BLaER1 treated with 17β-estradiol and CSF1 and Interleukin-3, amounts not matched to agents 10 nM and 100 nM (cell line): ENCODE measurements at regions not wholly inside any gene's neighbourhood (a gene's known extent, or its start where the extent isn't known, plus 50 kb on each side); places are given as distances from the start of the nearest gene placed in this dataset.

ENCODE experiments used
- H3K27ac ChIP-seq, 11 experiments: shearing (Covaris generic); formaldehyde crosslinking; 2 replicates each; pipeline ENCODE4 v1.8.1; 2022
- H3K27me3 ChIP-seq, 11 experiments: shearing (Covaris generic); formaldehyde crosslinking; 2 replicates each; pipeline ENCODE4 v1.8.1; 2022
- H3K36me3 ChIP-seq, 11 experiments: shearing (Covaris generic); formaldehyde crosslinking; 2 replicates each; pipeline ENCODE4 v1.8.1; 2022
- H3K4me1 ChIP-seq, 10 experiments: shearing (Covaris generic); formaldehyde crosslinking; 2 replicates each; pipeline ENCODE4 v1.8.1; 2022
- H3K4me2 ChIP-seq, 11 experiments: shearing (Covaris generic); formaldehyde crosslinking; 2 replicates each; pipeline ENCODE4 v1.8.1; 2022
- H3K4me3 ChIP-seq, 10 experiments: shearing (Covaris generic); formaldehyde crosslinking; 2 replicates each; pipeline ENCODE4 v1.8.1; 2022
- H3K9ac ChIP-seq, 11 experiments: shearing (Covaris generic); formaldehyde crosslinking; 2 replicates each; pipeline ENCODE4 v1.8.1; 2022
- H3K9me3 ChIP-seq, 11 experiments: shearing (Covaris generic); formaldehyde crosslinking; replicated peaks in 1 of 11; 2 replicates each; pipeline ENCODE4 v1.8.1; 2022
- H4K20me1 ChIP-seq, 11 experiments: shearing (Covaris generic); formaldehyde crosslinking; 2 replicates each; pipeline ENCODE4 v1.8.1; 2022
- Cebpa-rat ChIP-seq, 11 experiments: shearing (Covaris generic); IDR thresholded peaks; 2 replicates each; pipeline ENCODE4 v1.8.1; 2022

- Histone ChIP-seq H4K20me1 (no peaks in the 10 kb centered on the region), H3K9me3 (peaks cover 4 to 11% (median 7%) of the 10 kb centered on the region in 11 experiments; a peak in 15 of 22 replicates), H3K9ac (peak overlapping the region in 5 of 11 experiments; percentile 1 to 44 (median 41); a peak in 5 of 22 replicates), H3K4me3 (peak overlapping the region; percentile 14 to 50 (median 32); a peak in 12 of 20 replicates), H3K27me3 (no peaks in the 10 kb centered on the region), H3K4me1 (peaks cover 0 to 22% (median 13%) of the 10 kb centered on the region in 10 experiments; a peak in 15 of 20 replicates), H3K36me3 (no peaks in the 10 kb centered on the region), H3K27ac (peak overlapping the region in 7 of 11 experiments; percentile 5 to 66 (median 46); a peak in 12 of 22 replicates), H3K4me2 (peak overlapping the region; percentile 38 to 73 (median 50); a peak in 19 of 22 replicates)
- TF ChIP-seq Cebpa-rat (IDR thresholded peaks at IDR 0.05), result no peak
Observed at GRCh38 chr5:27437594-27438200, 399.3 kb upstream of the CDH9 start.

GRCh38 chr5:27434335-27434734 is 395.9 kb upstream of the CDH9 start:
- Histone ChIP-seq H3K4me1 (peaks cover 0 to 22% (median 13%) of the 10 kb centered on the region in 10 experiments; a peak in 15 of 20 replicates), H3K4me3 (no peak overlapping the region), H4K20me1 (no peaks in the 10 kb centered on the region), H3K9ac (no peak overlapping the region), H3K27ac (no peak overlapping the region), H3K27me3 (no peaks in the 10 kb centered on the region), H3K4me2 (no peak overlapping the region), H3K36me3 (no peaks in the 10 kb centered on the region), H3K9me3 (peaks cover under 1 to 12% (median 3%) of the 10 kb centered on the region in 11 experiments; a peak in 16 of 22 replicates)
- TF ChIP-seq Cebpa-rat (IDR thresholded peaks at IDR 0.05), result no peak

GRCh38 chr5:27414099-27414498 is 375.7 kb upstream of the CDH9 start:
- H3K27ac ChIP-seq, result no peak overlapping the region
- H3K4me1 ChIP-seq, result no peaks in the 10 kb centered on the region
- H3K4me3 ChIP-seq, result no peak overlapping the region
- no peak for TF ChIP-seq Cebpa-rat (IDR thresholded peaks at IDR 0.05)
- no peaks in the 10 kb centered on the region for H3K27me3 ChIP-seq
- H3K36me3 ChIP-seq, result no peaks in the 10 kb centered on the region
- H3K4me2 ChIP-seq, result no peak overlapping the region
- no peaks in the 10 kb centered on the region; a peak in 1 of 22 replicates for H3K9me3 ChIP-seq
- no peaks in the 10 kb centered on the region for H4K20me1 ChIP-seq
- no peak overlapping the region for H3K9ac ChIP-seq

GRCh38 chr5:27412384-27412783 is 374.0 kb upstream of the CDH9 start:
- H4K20me1 ChIP-seq, result no peaks in the 10 kb centered on the region
- H3K9ac ChIP-seq, result no peak overlapping the region
- no peak overlapping the region for H3K27ac ChIP-seq
- H3K27me3 ChIP-seq, result no peaks in the 10 kb centered on the region
- no peak overlapping the region for H3K4me3 ChIP-seq
- H3K36me3 ChIP-seq, result no peaks in the 10 kb centered on the region
- H3K4me1 ChIP-seq, result no peaks in the 10 kb centered on the region
- H3K4me2 ChIP-seq, result no peak overlapping the region
- no peaks in the 10 kb centered on the region; a peak in 1 of 22 replicates for H3K9me3 ChIP-seq
- no peak for TF ChIP-seq Cebpa-rat (IDR thresholded peaks at IDR 0.05)

- no peak overlapping the region for H3K4me2 ChIP-seq
- TF ChIP-seq Cebpa-rat (IDR thresholded peaks at IDR 0.05), result no peak
- H3K36me3 ChIP-seq, result no peaks in the 10 kb centered on the region
Observed at GRCh38 chr5:27406020-27406419, 367.6 kb upstream of the CDH9 start.

GRCh38 chr5:27403243-27403882 is 365.0 kb upstream of the CDH9 start:
- no peak for TF ChIP-seq Cebpa-rat (IDR thresholded peaks at IDR 0.05)
- Histone ChIP-seq H3K4me2 (peak overlapping the region in 2 of 11 experiments; percentile 16 to 18; a peak in 1 of 22 replicates), H3K27me3 (no peaks in the 10 kb centered on the region), H3K27ac (no peak overlapping the region), H3K4me1 (peaks cover 0 to 4% (median 0%) of the 10 kb centered on the region in 10 experiments; a peak in 1 of 20 replicates), H3K4me3 (no peak overlapping the region), H3K36me3 (no peaks in the 10 kb centered on the region), H3K9me3 (no peaks in the 10 kb centered on the region), H4K20me1 (no peaks in the 10 kb centered on the region), H3K9ac (no peak overlapping the region)

More at GRCh38 chr5:27406020-27406419, 367.6 kb upstream of the CDH9 start:
- no peak overlapping the region for H3K9ac ChIP-seq
- no peaks in the 10 kb centered on the region for H3K27me3 ChIP-seq
- H3K27ac ChIP-seq, result no peak overlapping the region
- H4K20me1 ChIP-seq, result no peaks in the 10 kb centered on the region
- no peaks in the 10 kb centered on the region for H3K4me1 ChIP-seq
- no peak overlapping the region for H3K4me3 ChIP-seq
- no peaks in the 10 kb centered on the region for H3K9me3 ChIP-seq

- Histone ChIP-seq H3K36me3 (no peaks in the 10 kb centered on the region), H3K9ac (no peak overlapping the region), H3K4me2 (no peak overlapping the region), H4K20me1 (no peaks in the 10 kb centered on the region), H3K4me1 (peaks cover 0 to 4% (median 0%) of the 10 kb centered on the region in 10 experiments; a peak in 1 of 20 replicates), H3K9me3 (no peaks in the 10 kb centered on the region), H3K4me3 (no peak overlapping the region), H3K27me3 (no peaks in the 10 kb centered on the region), H3K27ac (no peak overlapping the region)
- no peak for TF ChIP-seq Cebpa-rat (IDR thresholded peaks at IDR 0.05)
Observed at GRCh38 chr5:27402828-27403227, 364.4 kb upstream of the CDH9 start.

- TF ChIP-seq Cebpa-rat (IDR thresholded peaks at IDR 0.05), result no peak
- H3K27ac ChIP-seq, result no peak overlapping the region
Observed at GRCh38 chr5:27396998-27397397, 358.6 kb upstream of the CDH9 start.

GRCh38 chr5:27392716-27393115 is 354.3 kb upstream of the CDH9 start:
- H3K9ac ChIP-seq, result no peak overlapping the region
- no peak overlapping the region for H3K4me3 ChIP-seq
- no peaks in the 10 kb centered on the region for H3K9me3 ChIP-seq
- TF ChIP-seq Cebpa-rat (IDR thresholded peaks at IDR 0.05), result no peak
- H3K36me3 ChIP-seq, result no peaks in the 10 kb centered on the region
- no peaks in the 10 kb centered on the region for H3K27me3 ChIP-seq
- H3K27ac ChIP-seq, result no peak overlapping the region
- no peaks in the 10 kb centered on the region; a peak in 1 of 20 replicates for H3K4me1 ChIP-seq
- H3K4me2 ChIP-seq, result no peak overlapping the region; a peak in 1 of 22 replicates
- H4K20me1 ChIP-seq, result no peaks in the 10 kb centered on the region

More at GRCh38 chr5:27396998-27397397, 358.6 kb upstream of the CDH9 start:
- Histone ChIP-seq H3K36me3 (no peaks in the 10 kb centered on the region), H3K4me2 (no peak overlapping the region), H3K4me3 (no peak overlapping the region), H3K4me1 (peaks cover 0 to 4% (median 0%) of the 10 kb centered on the region in 10 experiments; a peak in 2 of 20 replicates), H3K9me3 (no peaks in the 10 kb centered on the region), H4K20me1 (no peaks in the 10 kb centered on the region), H3K27me3 (no peaks in the 10 kb centered on the region), H3K9ac (no peak overlapping the region)
